HG02870 (cell line): ENCODE measurements at regions not wholly inside any gene's neighbourhood (a gene's known extent, or its start where the extent isn't known, plus 50 kb on each side); places are given as distances from the start of the nearest gene placed in this dataset.

Source experiments
- ATAC-seq: cut with Tn5 transposase; IDR thresholded peaks from one replicate; pipeline ENCODE4 v1.9.1; 2021; ENCODE audit warnings: mild to moderate bottlenecking, moderate library complexity; ENCODE audit not compliant: unreplicated experiment

GRCh38 chr16:74232806-74233465 is 63.7 kb upstream of the PSMD7 start:
- no peak for ATAC-seq

- ATAC-seq: no peak
Observed at GRCh38 chr16:74230126-74230525, 66.5 kb upstream of the PSMD7 start.

GRCh38 chr16:74226338-74226954 is 70.2 kb upstream of the PSMD7 start:
- no peak for ATAC-seq

- no peak for ATAC-seq
Observed at GRCh38 chr16:74224828-74225612, 71.6 kb upstream of the PSMD7 start.

GRCh38 chr16:74221828-74222227 is 74.8 kb upstream of the PSMD7 start:
- ATAC-seq: no peak

GRCh38 chr16:74219706-74220105 is 76.9 kb upstream of the PSMD7 start:
- no peak for ATAC-seq

GRCh38 chr16:74218871-74219270 is 77.7 kb upstream of the PSMD7 start:
- ATAC-seq: no peak

- no peak for ATAC-seq
Observed at GRCh38 chr16:74216319-74216718, 80.3 kb upstream of the PSMD7 start.

GRCh38 chr16:74215249-74215648 is 81.4 kb upstream of the PSMD7 start:
- ATAC-seq: no peak

- no peak for ATAC-seq
Observed at GRCh38 chr16:74213372-74213771, 83.2 kb upstream of the PSMD7 start.

GRCh38 chr16:74210245-74210644 is 86.4 kb upstream of the PSMD7 start:
- ATAC-seq: no peak

- ATAC-seq: no peak
Observed at GRCh38 chr16:74202009-74202408, 94.6 kb upstream of the PSMD7 start.

GRCh38 chr16:74201576-74201975 is 95.0 kb upstream of the PSMD7 start:
- no peak for ATAC-seq

- ATAC-seq: no peak
Observed at GRCh38 chr16:74200921-74201320, 95.7 kb upstream of the PSMD7 start.

- ATAC-seq: no peak
Observed at GRCh38 chr16:74199842-74200124, 96.8 kb upstream of the PSMD7 start.

- ATAC-seq: no peak
Observed at GRCh38 chr16:74199066-74199841, 97.4 kb upstream of the PSMD7 start.

- no peak for ATAC-seq
Observed at GRCh38 chr16:74192281-74192797, 104.3 kb upstream of the PSMD7 start.

- no peak for ATAC-seq
Observed at GRCh38 chr16:74190292-74190691, 106.3 kb upstream of the PSMD7 start.

- ATAC-seq: no peak
Observed at GRCh38 chr16:74188856-74189255, 107.8 kb upstream of the PSMD7 start.

GRCh38 chr16:74186561-74186971 is 110.0 kb upstream of the PSMD7 start:
- no peak for ATAC-seq

GRCh38 chr16:74184839-74185238 is 111.8 kb upstream of the PSMD7 start:
- ATAC-seq: no peak
